AG04450 (cell line): ENCODE measurements at regions not wholly inside any gene's neighbourhood (a gene's known extent, or its start where the extent isn't known, plus 50 kb on each side); places are given as distances from the start of the nearest gene placed in this dataset.

Source experiments
- CTCF ChIA-PET: fragments of 300-600, 350-600 bp; formaldehyde crosslinking; extraction: SDS; loops from one replicate; lab custom pipeline; 2022; ENCODE audit warnings: antibody characterized with exemption, inconsistent platforms; lab: Charles Lee
- POLR2A ChIA-PET: fragments of 350-600 bp; formaldehyde crosslinking; extraction: SDS; loops from one replicate; lab custom pipeline; 2021; ENCODE audit warnings: antibody characterized with exemption, inconsistent platforms; lab: Yijun Ruan, JAX
- DNase-seq: peaks from one replicate; pipeline ENCODE4 v3.0.0-alpha.2; 2011; ENCODE audit warnings: low read depth, low spot score
- H3K27ac ChIP-seq: one replicate; pipeline ENCODE4 v1.5.1; 2012; ENCODE audit warnings: low read depth, low read length, control low read depth
- H3K27me3 ChIP-seq: one replicate; pipeline ENCODE4 v1.6.0; 2012; ENCODE audit warnings: low read length; ENCODE audit not compliant: control insufficient read depth, insufficient read depth
- H3K4me3 ChIP-seq: 2 replicates; pipeline ENCODE4 v1.5.1; 2011; ENCODE audit warnings: mild to moderate bottlenecking, low read depth, low read length, control low read depth
- H3K9me3 ChIP-seq: 2 replicates; pipeline ENCODE4 v1.5.1; 2012; ENCODE audit warnings: low read length; ENCODE audit not compliant: control insufficient read depth, insufficient read depth
- CTCF ChIP-seq: IDR thresholded peaks from 2 replicates; pipeline ENCODE4 v1.5.1; 2011; ENCODE audit warnings: low read depth, low read length, control low read depth, inconsistent platforms

DNA sequence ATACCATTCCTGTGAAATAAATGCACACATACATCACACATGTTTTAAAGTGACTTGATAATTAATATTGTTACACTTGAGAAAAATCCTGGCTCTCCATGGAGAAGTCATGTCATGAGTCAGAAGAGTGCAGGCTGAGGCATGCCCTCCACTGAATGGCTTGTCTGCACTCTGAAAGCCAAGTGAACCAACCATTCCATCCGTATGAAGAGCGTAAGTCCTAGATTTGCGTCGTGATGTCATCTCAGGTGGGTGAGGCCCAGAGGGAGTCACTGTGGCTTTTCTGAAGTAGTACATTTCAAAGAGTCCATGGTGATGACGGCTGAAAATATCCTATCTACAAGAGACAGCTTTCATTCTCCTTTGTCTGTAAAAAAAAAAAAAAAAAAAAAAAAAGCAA, 83.5 kb upstream of the IRX5 start:
- no peak overlapping the region for H3K4me3 ChIP-seq
- H3K27ac ChIP-seq: no peak overlapping the region
- ChIA-PET POLR2A (no interaction called here), CTCF (no interaction called here)
- no peaks in the 10 kb centered on the region for H3K27me3 ChIP-seq
- peaks cover 13% of the 10 kb centered on the region for H3K9me3 ChIP-seq
- TF ChIP-seq CTCF: no peak
- DNase-seq: no peak

DNA sequence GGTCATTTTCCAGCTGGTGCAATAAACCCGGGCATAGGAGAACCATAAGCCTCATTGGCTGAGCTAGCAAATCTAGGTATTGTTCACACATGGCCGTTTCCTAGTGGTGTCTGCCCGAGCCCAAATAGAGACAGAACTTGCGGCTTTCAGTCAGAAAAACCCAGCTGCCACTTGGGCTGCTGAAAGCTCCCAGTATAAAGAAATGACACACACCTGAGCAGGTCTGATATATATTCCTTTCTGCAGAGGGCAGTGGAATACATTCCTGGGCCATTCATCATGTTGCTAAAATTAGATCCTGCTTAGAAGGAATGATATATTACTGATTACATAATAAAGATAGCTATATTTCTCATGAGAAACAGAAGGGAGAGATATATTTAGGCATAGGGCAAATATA, 83.9 kb upstream of the IRX5 start:
- DNase-seq: no peak
- POLR2A ChIA-PET: no interaction called here
- Histone ChIP-seq H3K27ac (no peak overlapping the region), H3K4me3 (no peak overlapping the region), H3K27me3 (no peaks in the 10 kb centered on the region), H3K9me3 (peaks cover 11% of the 10 kb centered on the region)
- CTCF ChIA-PET: no interaction called here
- no peak for TF ChIP-seq CTCF

DNA sequence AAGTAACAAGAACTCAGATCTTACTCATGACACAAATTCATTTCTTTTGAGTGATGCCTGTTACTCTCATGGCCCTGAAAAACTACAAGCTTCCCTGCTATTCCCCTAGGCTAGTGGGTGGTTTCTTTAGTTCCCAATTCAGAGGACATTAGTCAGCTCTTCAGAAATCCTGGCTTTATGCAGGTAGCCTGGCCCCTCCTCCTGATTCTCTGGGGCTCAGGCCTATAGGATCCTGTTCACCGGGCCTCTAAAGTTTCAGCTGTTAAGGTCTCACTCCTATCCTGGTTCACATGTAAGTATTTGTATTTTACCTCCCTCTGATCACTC, 87.3 kb upstream of the IRX5 start:
- ChIA-PET POLR2A (no interaction called here), CTCF (no interaction called here)
- peaks cover 4% of the 10 kb centered on the region for H3K9me3 ChIP-seq
- DNase-seq: no peak
- H3K27ac ChIP-seq: no peak overlapping the region
- TF ChIP-seq CTCF: no peak
- no peaks in the 10 kb centered on the region for H3K27me3 ChIP-seq
- H3K4me3 ChIP-seq: no peak overlapping the region

- ChIA-PET POLR2A (no interaction called here), CTCF (no interaction called here)
- no peak overlapping the region for H3K27ac ChIP-seq
- no peak for TF ChIP-seq CTCF
- peaks cover 5% of the 10 kb centered on the region for H3K9me3 ChIP-seq
- no peaks in the 10 kb centered on the region for H3K27me3 ChIP-seq
- H3K4me3 ChIP-seq: no peak overlapping the region
- no peak for DNase-seq
These were observed 87.8 kb upstream of the IRX5 start for GRCh38 chr16:54842743-54843423.

- DNase-seq: no peak
- H3K9me3 ChIP-seq: peaks cover 23% of the 10 kb centered on the region
- H3K27ac ChIP-seq: no peak overlapping the region
These were observed 101.0 kb upstream of the IRX5 start for GRCh38 chr16:54829691-54830090.

More at GRCh38 chr16:54829691-54830090, 101.0 kb upstream of the IRX5 start:
- CTCF ChIA-PET: no interaction called here
- no peak overlapping the region for H3K4me3 ChIP-seq
- no peak for TF ChIP-seq CTCF
- POLR2A ChIA-PET: no interaction called here
- H3K27me3 ChIP-seq: no peaks in the 10 kb centered on the region
